SK-N-SH (cell line): ENCODE measurements at regions not wholly inside any gene's neighbourhood (a gene's known extent, or its start where the extent isn't known, plus 50 kb on each side); places are given as distances from the start of the nearest gene placed in this dataset.

Experiments used
- CTCF ChIA-PET: fragments of 300-600, 350-600 bp; formaldehyde crosslinking; extraction: SDS; loops from one replicate; lab custom pipeline; 2021; lab: Yijun Ruan, JAX
- POLR2A ChIA-PET: fragments of 350-600 bp; sonication (Branson Sonifier 250); formaldehyde crosslinking; extraction: SDS; loops from one replicate; lab custom pipeline; 2020; ENCODE audit warnings: antibody characterized with exemption, inconsistent platforms; lab: Yijun Ruan, JAX
- DNase-seq: peaks from one replicate; pipeline ENCODE4 v3.0.0; 2012
- H2AFZ ChIP-seq: fragments of 200-600 bp; sonication (generic); 2 replicates; pipeline ENCODE4 v1.8.1; 2016; ENCODE audit warnings: antibody characterized with exemption, mild to moderate bottlenecking, low read depth
- H3F3A ChIP-seq: fragments of 200-600 bp; sonication (generic); replicated peaks from 2 replicates; pipeline ENCODE3; 2016; ENCODE audit warnings: antibody characterized with exemption, mild to moderate bottlenecking; ENCODE audit not compliant: insufficient read depth
- H3K27ac ChIP-seq, 2 experiments: fragments of 200-500 bp in 1 of 2; fragments of 200-600 bp in 1 of 2; sonication (Bioruptor generic) in 1 of 2; sonication (generic), shearing (Covaris generic) in 1 of 2; 2 replicates each; pipeline versions ENCODE4 v1.5.1 to v1.6.1; 2014 to 2016; ENCODE audit warnings: low read depth in 2 of 2, inconsistent platforms in 1 of 2, low read length in 1 of 2, mild to moderate bottlenecking in 1 of 2, mixed read lengths in 1 of 2
- H3K27me3 ChIP-seq: fragments of 200-600 bp; sonication (generic), shearing (Covaris generic); 2 replicates; pipeline ENCODE4 v1.6.1; 2016; ENCODE audit warnings: mixed run types; ENCODE audit not compliant: insufficient read depth
- H3K36me3 ChIP-seq, 2 experiments: fragments of 200-500 bp in 1 of 2; fragments of 200-600 bp in 1 of 2; sonication (Bioruptor generic) in 1 of 2; sonication (generic) in 1 of 2; replicated peaks in 1 of 2; 2 replicates each; pipeline versions ENCODE3 to v1.5.1; 2014 to 2016; ENCODE audit warnings: low read length in 1 of 2, mild to moderate bottlenecking in 1 of 2; ENCODE audit not compliant: insufficient read depth in 2 of 2, control insufficient read depth in 1 of 2
- H3K4me1 ChIP-seq, 2 experiments: fragments of 200-500 bp in 1 of 2; fragments of 200-600 bp in 1 of 2; sonication (Bioruptor generic) in 1 of 2; sonication (generic), shearing (Covaris generic) in 1 of 2; 2 replicates each; pipeline versions ENCODE4 v1.5.1 to v1.6.1; 2014 to 2016; ENCODE audit warnings: low read depth in 1 of 2, low read length in 1 of 2, mixed run types in 1 of 2; ENCODE audit not compliant: insufficient read depth in 2 of 2, control insufficient read depth in 1 of 2
- H3K4me2 ChIP-seq: fragments of 200-600 bp; sonication (generic), shearing (Covaris generic); 2 replicates; pipeline ENCODE4 v1.6.1; 2017; ENCODE audit warnings: mixed run types
- H3K4me3 ChIP-seq, 2 experiments: fragments of 200-500 bp in 1 of 2; fragments of 200-600 bp in 1 of 2; sonication (Bioruptor generic) in 1 of 2; sonication (generic), shearing (Covaris generic) in 1 of 2; 2 replicates each; pipeline versions ENCODE4 v1.5.1 to v1.8.1; 2014 to 2016; ENCODE audit warnings: low read depth in 2 of 2, inconsistent platforms in 1 of 2, low read length in 1 of 2, mild to moderate bottlenecking in 1 of 2, mixed read lengths in 1 of 2, moderate library complexity in 1 of 2
- H3K79me2 ChIP-seq: fragments of 200-600 bp; sonication (generic); 2 replicates; pipeline ENCODE4 v1.8.1; 2017; ENCODE audit warnings: mild to moderate bottlenecking; ENCODE audit not compliant: insufficient read depth
- H3K9ac ChIP-seq: fragments of 200-600 bp; sonication (generic); 2 replicates; pipeline ENCODE4 v1.6.1; 2017; ENCODE audit warnings: mixed run types
- H3K9me2 ChIP-seq: fragments of 200-600 bp; sonication (generic); 2 replicates; pipeline ENCODE4 v1.6.1; 2017; ENCODE audit warnings: mixed run types
- H3K9me3 ChIP-seq: fragments of 200-600 bp; sonication (generic); 2 replicates; pipeline ENCODE4 v1.6.1; 2017; ENCODE audit warnings: mixed run types, mild to moderate bottlenecking, moderate library complexity
- H4K20me1 ChIP-seq: fragments of 200-600 bp; sonication (generic); 2 replicates; pipeline ENCODE4 v1.6.1; 2017; ENCODE audit warnings: mild to moderate bottlenecking, mixed run types; ENCODE audit not compliant: insufficient read depth
- CHD2 ChIP-seq: fragments of 150-350 bp; IDR thresholded peaks from 2 replicates; pipeline ENCODE4 v1.6.1; 2018; ENCODE audit warnings: low read length; ENCODE audit not compliant: partially characterized antibody
- CTCF ChIP-seq: fragments of 200-600 bp; sonication (generic); IDR thresholded peaks from 2 replicates; pipeline ENCODE4 v1.6.1; 2017; ENCODE audit warnings: antibody characterized with exemption, mild to moderate bottlenecking, moderate library complexity
- ELF1 ChIP-seq: IDR thresholded peaks from 2 replicates; pipeline ENCODE4 v1.4.0; 2012
- EZH2phosphoT487 ChIP-seq: fragments of 200-600 bp; sonication (generic); IDR thresholded peaks from 2 replicates; pipeline ENCODE4 v1.6.1; 2017; ENCODE audit warnings: low read depth, mixed run types, mild to moderate bottlenecking, antibody characterized with exemption, moderate library complexity, borderline replicate concordance
- FOXJ3 ChIP-seq: sonication (generic); formaldehyde crosslinking; IDR thresholded peaks from 2 replicates; pipeline ENCODE4 v1.5.1; 2020; ENCODE audit warnings: mild to moderate bottlenecking, missing genetic modification reagents
- FOXM1 ChIP-seq: IDR thresholded peaks from 2 replicates; pipeline ENCODE4 v1.4.0; 2012; ENCODE audit warnings: low read depth, mild to moderate bottlenecking
- SIN3A ChIP-seq: IDR thresholded peaks from 2 replicates; pipeline ENCODE4 v1.6.1; 2012; ENCODE audit warnings: low read depth, mild to moderate bottlenecking, low read length, moderate library complexity, borderline replicate concordance
- SMC3 ChIP-seq: IDR thresholded peaks from 2 replicates; pipeline ENCODE4 v1.6.1; 2012; ENCODE audit warnings: low read depth, low read length, improper control_type of control experiment
- YY1 ChIP-seq: IDR thresholded peaks from 2 replicates; pipeline ENCODE4 v1.4.0; 2012; ENCODE audit warnings: low read depth, mild to moderate bottlenecking
- WGBS: methylation state at CpG from one replicate; pipeline ENCODE4 v1.1.6; 2017; ENCODE audit warnings: low lambda C conversion rate; 5-methylcytosine and 5-hydroxymethylcytosine counted together
- TF ChIP-seq, protein P1 (sequence below): IDR thresholded peaks from 2 replicates; pipeline ENCODE4 v1.4.0; 2012; ENCODE audit warnings: low read depth, borderline replicate concordance

DNA sequence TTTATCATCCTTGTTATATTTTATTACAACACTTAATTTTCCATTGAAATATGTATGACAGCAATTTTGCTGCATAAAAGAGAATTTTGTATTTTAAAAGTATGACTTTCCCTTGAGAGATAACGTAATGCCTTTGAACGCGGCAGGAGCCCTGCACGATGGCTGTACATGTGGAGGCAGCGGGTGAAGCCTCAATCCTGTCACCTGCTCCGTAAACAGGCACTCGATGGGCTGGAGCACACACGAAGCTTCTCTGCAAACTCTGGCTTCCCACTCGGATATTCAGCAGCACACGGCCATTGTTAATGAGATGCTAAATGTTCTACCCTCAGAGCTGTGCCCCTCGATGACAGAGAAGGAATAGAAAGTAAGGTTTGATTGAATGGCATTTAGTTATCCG is 184.4 kb downstream of the RTP5 start:
- WGBS: 56% methylated on average over 12 of the region's 12 CpGs
- TF ChIP-seq SMC3 (no peak), SIN3A (no peak), CHD2 (no peak), CTCF (no peak), FOXM1 (no peak), EZH2phosphoT487 (no peak), ELF1 (no peak)
- TF ChIP-seq, protein P1, sequence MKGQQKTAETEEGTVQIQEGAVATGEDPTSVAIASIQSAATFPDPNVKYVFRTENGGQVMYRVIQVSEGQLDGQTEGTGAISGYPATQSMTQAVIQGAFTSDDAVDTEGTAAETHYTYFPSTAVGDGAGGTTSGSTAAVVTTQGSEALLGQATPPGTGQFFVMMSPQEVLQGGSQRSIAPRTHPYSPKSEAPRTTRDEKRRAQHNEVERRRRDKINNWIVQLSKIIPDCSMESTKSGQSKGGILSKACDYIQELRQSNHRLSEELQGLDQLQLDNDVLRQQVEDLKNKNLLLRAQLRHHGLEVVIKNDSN: no peak
- Histone ChIP-seq H3K9ac (no peak overlapping the region), H4K20me1 (no peaks in the 10 kb centered on the region), H3K27ac (no peak overlapping the region), H3K9me2 (no peaks in the 10 kb centered on the region), H3K4me2 (no peak overlapping the region), H3K27me3 (peaks cover 20% of the 10 kb centered on the region), H3K79me2 (no peaks in the 10 kb centered on the region), H3F3A (no peaks in the 10 kb centered on the region), H3K4me1 (no peaks in the 10 kb centered on the region), H3K36me3 (no peaks in the 10 kb centered on the region), H3K4me3 (no peak overlapping the region), H3K9me3 (no peaks in the 10 kb centered on the region), H2AFZ (no peak overlapping the region)
- POLR2A ChIA-PET: no interaction called here
- no peak for DNase-seq
- CTCF ChIA-PET: interaction anchor here (1.0 kb wide), 1 partner anchor 103 kb away, joined by 4 read pairs; no protein-coding TSS in a partner anchor

DNA sequence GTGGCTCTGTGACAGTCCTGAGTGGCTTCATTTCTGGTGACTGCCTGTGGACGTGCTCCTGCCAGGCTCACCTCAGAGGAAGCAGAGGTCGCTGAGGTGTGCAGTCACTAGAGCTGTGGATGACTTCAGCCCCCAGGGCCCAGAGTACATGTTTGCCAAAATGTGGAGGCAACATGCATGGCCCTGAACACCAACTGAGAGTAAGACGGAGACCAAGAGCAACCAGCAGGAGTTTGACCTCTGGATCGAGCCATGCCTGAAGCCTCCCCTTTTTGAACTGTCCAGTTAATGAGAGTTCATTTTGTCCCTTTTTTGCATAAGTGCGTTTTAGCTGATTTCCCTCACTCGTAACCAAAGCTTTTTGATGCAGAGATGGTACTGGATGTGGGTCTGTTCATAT is 184.9 kb downstream of the RTP5 start:
- CTCF ChIA-PET: interaction anchor here (1.0 kb wide), 1 partner anchor 104 kb away, joined by 4 read pairs; no protein-coding TSS in a partner anchor
- no peak overlapping the region for H3K9ac ChIP-seq
- no peak overlapping the region for H3K4me3 ChIP-seq
- H3K79me2 ChIP-seq: no peaks in the 10 kb centered on the region
- POLR2A ChIA-PET: no interaction called here
- H4K20me1 ChIP-seq: no peaks in the 10 kb centered on the region
- H2AFZ ChIP-seq: no peak overlapping the region
- no peak overlapping the region for H3K27ac ChIP-seq
- TF ChIP-seq SMC3: no peak
- TF ChIP-seq YY1: no peak
- no peak for TF ChIP-seq FOXJ3 (CRISPR knock-in tag)
- no peaks in the 10 kb centered on the region for H3K36me3 ChIP-seq
- H3F3A ChIP-seq: no peaks in the 10 kb centered on the region
- H3K4me2 ChIP-seq: no peak overlapping the region
- no peaks in the 10 kb centered on the region for H3K9me2 ChIP-seq
- 48% methylated on average over 6 of the region's 6 CpGs for WGBS
- H3K4me1 ChIP-seq: no peaks in the 10 kb centered on the region
- DNase-seq: no peak
- no peaks in the 10 kb centered on the region for H3K9me3 ChIP-seq
- peaks cover 20% of the 10 kb centered on the region for H3K27me3 ChIP-seq
